Osteocyte (in vitro differentiated cells): ENCODE measurements at regions not wholly inside any gene's neighbourhood (a gene's known extent, or its start where the extent isn't known, plus 50 kb on each side); places are given as distances from the start of the nearest gene placed in this dataset.
A peak's percentile ranks its signal among the peaks of the same experiment; 100 is the strongest.

Source experiments
- DNase-seq: peaks from one replicate; pipeline ENCODE4 v3.0.0; 2021; ENCODE audit warnings: mixed read lengths; ENCODE audit not compliant: unreplicated experiment; ENCODE audit errors: extremely low spot score
- H3K27ac Mint-ChIP-seq: one replicate; pipeline ENCODE4 v1.8.0; 2021; ENCODE audit warnings: mild to moderate bottlenecking, mixed read lengths; ENCODE audit not compliant: unreplicated experiment
- H3K27me3 Mint-ChIP-seq: one replicate; pipeline ENCODE4 v1.8.0; 2021; ENCODE audit warnings: mixed read lengths; ENCODE audit not compliant: unreplicated experiment
- H3K36me3 Mint-ChIP-seq: one replicate; pipeline ENCODE4 v1.8.0; 2021; ENCODE audit warnings: mixed read lengths; ENCODE audit not compliant: unreplicated experiment
- H3K4me1 Mint-ChIP-seq: one replicate; pipeline ENCODE4 v1.8.0; 2021; ENCODE audit warnings: mixed read lengths; ENCODE audit not compliant: unreplicated experiment
- H3K4me3 Mint-ChIP-seq: one replicate; pipeline ENCODE4 v1.8.0; 2021; ENCODE audit warnings: mild to moderate bottlenecking, moderate library complexity, mixed read lengths; ENCODE audit not compliant: unreplicated experiment
- H3K9me3 Mint-ChIP-seq: one replicate; pipeline ENCODE4 v1.8.0; 2021; ENCODE audit warnings: mixed read lengths; ENCODE audit not compliant: unreplicated experiment
- CTCF ChIP-seq: fragments of 200-600 bp; sonication (generic); IDR thresholded peaks from 2 replicates; pipeline ENCODE4 v1.5.0; 2021; ENCODE audit warnings: antibody characterized with exemption, mild to moderate bottlenecking, moderate library complexity

- no peak overlapping the region for H3K27ac Mint-ChIP-seq
- H3K4me1 Mint-ChIP-seq: no peaks in the 10 kb centered on the region
- no peak for TF ChIP-seq CTCF
- H3K36me3 Mint-ChIP-seq: no peaks in the 10 kb centered on the region
- H3K4me3 Mint-ChIP-seq: no peak overlapping the region
- no peak for DNase-seq
- no peaks in the 10 kb centered on the region for H3K9me3 Mint-ChIP-seq
- peaks cover 23% of the 10 kb centered on the region for H3K27me3 Mint-ChIP-seq
Measured at GRCh38 chr2:35174845-35175244, 1180.7 kb upstream of the CRIM1 start.

GRCh38 chr2:35172687-35173086, 1182.9 kb upstream of the CRIM1 start:
- H3K27ac Mint-ChIP-seq: no peak overlapping the region
- peaks cover 21% of the 10 kb centered on the region for H3K27me3 Mint-ChIP-seq
- no peak for DNase-seq
- H3K36me3 Mint-ChIP-seq: no peaks in the 10 kb centered on the region
- H3K4me1 Mint-ChIP-seq: no peaks in the 10 kb centered on the region
- TF ChIP-seq CTCF: no peak
- H3K4me3 Mint-ChIP-seq: no peak overlapping the region
- H3K9me3 Mint-ChIP-seq: no peaks in the 10 kb centered on the region

- H3K9me3 Mint-ChIP-seq: no peaks in the 10 kb centered on the region
- peaks cover 24% of the 10 kb centered on the region for H3K27me3 Mint-ChIP-seq
Measured at GRCh38 chr2:35168351-35168750, 1187.2 kb upstream of the CRIM1 start.

GRCh38 chr2:35163948-35164347, 1191.6 kb upstream of the CRIM1 start:
- Mint-ChIP-seq H3K4me1 (no peaks in the 10 kb centered on the region), H3K9me3 (no peaks in the 10 kb centered on the region), H3K36me3 (no peaks in the 10 kb centered on the region), H3K4me3 (no peak overlapping the region), H3K27ac (no peak overlapping the region), H3K27me3 (peaks cover 21% of the 10 kb centered on the region)
- TF ChIP-seq CTCF: no peak
- DNase-seq: no peak

More at GRCh38 chr2:35168351-35168750, 1187.2 kb upstream of the CRIM1 start:
- Mint-ChIP-seq H3K4me3 (no peak overlapping the region), H3K27ac (no peak overlapping the region), H3K4me1 (no peaks in the 10 kb centered on the region), H3K36me3 (no peaks in the 10 kb centered on the region)
- no peak for DNase-seq
- TF ChIP-seq CTCF: peak; percentile 61

- Mint-ChIP-seq H3K36me3 (no peaks in the 10 kb centered on the region), H3K4me3 (no peak overlapping the region), H3K4me1 (no peaks in the 10 kb centered on the region), H3K9me3 (no peaks in the 10 kb centered on the region), H3K27me3 (peaks cover 16% of the 10 kb centered on the region), H3K27ac (no peak overlapping the region)
- DNase-seq: no peak
- no peak for TF ChIP-seq CTCF
Measured at GRCh38 chr2:35160871-35161270, 1194.7 kb upstream of the CRIM1 start.
